GOT3 (cell line): ENCODE measurements at regions not wholly inside any gene's neighbourhood (a gene's known extent, or its start where the extent isn't known, plus 50 kb on each side); places are given as distances from the start of the nearest gene placed in this dataset.

Experiments
- DNase-seq: peaks from one replicate; lab custom pipeline; 2025; ENCODE audit warnings: mixed read lengths; lab: John Stamatoyannopoulos, UW

GRCh38 chr13:40306817-40307216, 359.6 kb downstream of the FOXO1 start:
- DNase-seq: no peak

- DNase-seq: no peak
Measured at GRCh38 chr13:40309881-40310280, 356.6 kb downstream of the FOXO1 start.

GRCh38 chr13:40311356-40312101, 354.9 kb downstream of the FOXO1 start:
- no peak for DNase-seq

- DNase-seq: no peak
Measured at GRCh38 chr13:40313269-40314200, 352.9 kb downstream of the FOXO1 start.

GRCh38 chr13:40315416-40316064, 350.9 kb downstream of the FOXO1 start:
- DNase-seq: no peak

GRCh38 chr13:40316301-40316700, 350.1 kb downstream of the FOXO1 start:
- no peak for DNase-seq

GRCh38 chr13:40317980-40318327, 348.5 kb downstream of the FOXO1 start:
- DNase-seq: no peak

- no peak for DNase-seq
Measured at GRCh38 chr13:40318366-40318765, 348.1 kb downstream of the FOXO1 start.

GRCh38 chr13:40319699-40320579, 346.5 kb downstream of the FOXO1 start:
- no peak for DNase-seq

GRCh38 chr13:40328091-40328490, 338.4 kb downstream of the FOXO1 start:
- DNase-seq: no peak

GRCh38 chr13:40329781-40330485, 336.5 kb downstream of the FOXO1 start:
- no peak for DNase-seq

- DNase-seq: no peak
Measured at GRCh38 chr13:40330950-40331349, 335.5 kb downstream of the FOXO1 start.

- DNase-seq: no peak
Measured at GRCh38 chr13:40331802-40332201, 334.6 kb downstream of the FOXO1 start.

- no peak for DNase-seq
Measured at GRCh38 chr13:40333226-40333625, 333.2 kb downstream of the FOXO1 start.

- DNase-seq: no peak
Measured at GRCh38 chr13:40334031-40334430, 332.4 kb downstream of the FOXO1 start.

- no peak for DNase-seq
Measured at GRCh38 chr13:40334616-40335015, 331.8 kb downstream of the FOXO1 start.

- no peak for DNase-seq
Measured at GRCh38 chr13:40336228-40337221, 329.9 kb downstream of the FOXO1 start.

- DNase-seq: no peak
Measured at GRCh38 chr13:40337651-40338050, 328.8 kb downstream of the FOXO1 start.

- no peak for DNase-seq
Measured at GRCh38 chr13:40338217-40338616, 328.2 kb downstream of the FOXO1 start.
